ENCODE measurements at regions not wholly inside any gene's neighbourhood (a gene's known extent, or its start where the extent isn't known, plus 50 kb on each side); places are given as distances from the start of the nearest gene placed in this dataset.

DNA sequence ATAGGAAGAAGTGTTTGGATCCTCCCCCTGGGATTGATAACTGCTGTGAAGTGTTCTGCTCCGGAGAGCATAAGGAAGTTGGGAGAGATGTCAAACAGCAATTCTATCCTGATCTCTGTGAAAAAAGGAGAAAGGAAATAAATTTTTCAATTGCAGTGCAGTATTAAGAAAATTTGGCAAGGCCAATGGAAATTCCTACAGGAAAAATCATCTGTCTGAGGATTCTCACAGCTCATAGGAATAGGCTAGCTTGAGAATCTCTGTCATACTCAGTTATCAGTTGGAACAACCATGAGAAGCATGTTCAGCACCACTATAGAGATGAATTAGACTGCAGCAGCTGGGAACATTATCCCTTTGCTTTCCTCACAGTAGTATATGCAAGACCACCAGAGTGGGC, 1238.9 kb upstream of the MIR17HG start:
- Histone ChIP-seq H3K36me3 (no peaks in the 10 kb centered on the region), H3K27me3 (no peaks in the 10 kb centered on the region), H3K9me3 (no peaks in the 10 kb centered on the region), H3K4me1 (peaks cover 0 to 9% (median 0%) of the 10 kb centered on the region in 4 donors), H3K4me3 (no peak overlapping the region), H3K27ac (no peak overlapping the region)
- 27 to 38% methylated on average over 1 of the region's 1 CpG for WGBS, 2 donors (ENCODE audit: low coverage in 1 of 2)
- DNase-seq = no peak
- TF ChIP-seq, protein P1, sequence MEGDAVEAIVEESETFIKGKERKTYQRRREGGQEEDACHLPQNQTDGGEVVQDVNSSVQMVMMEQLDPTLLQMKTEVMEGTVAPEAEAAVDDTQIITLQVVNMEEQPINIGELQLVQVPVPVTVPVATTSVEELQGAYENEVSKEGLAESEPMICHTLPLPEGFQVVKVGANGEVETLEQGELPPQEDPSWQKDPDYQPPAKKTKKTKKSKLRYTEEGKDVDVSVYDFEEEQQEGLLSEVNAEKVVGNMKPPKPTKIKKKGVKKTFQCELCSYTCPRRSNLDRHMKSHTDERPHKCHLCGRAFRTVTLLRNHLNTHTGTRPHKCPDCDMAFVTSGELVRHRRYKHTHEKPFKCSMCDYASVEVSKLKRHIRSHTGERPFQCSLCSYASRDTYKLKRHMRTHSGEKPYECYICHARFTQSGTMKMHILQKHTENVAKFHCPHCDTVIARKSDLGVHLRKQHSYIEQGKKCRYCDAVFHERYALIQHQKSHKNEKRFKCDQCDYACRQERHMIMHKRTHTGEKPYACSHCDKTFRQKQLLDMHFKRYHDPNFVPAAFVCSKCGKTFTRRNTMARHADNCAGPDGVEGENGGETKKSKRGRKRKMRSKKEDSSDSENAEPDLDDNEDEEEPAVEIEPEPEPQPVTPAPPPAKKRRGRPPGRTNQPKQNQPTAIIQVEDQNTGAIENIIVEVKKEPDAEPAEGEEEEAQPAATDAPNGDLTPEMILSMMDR (IDR thresholded peaks at IDR 0.05) = no peak
- TF ChIP-seq POLR2AphosphoS5 (IDR thresholded peaks at IDR 0.05) (no peak), EP300 (IDR thresholded peaks at IDR 0.05; ENCODE audit: low read depth) (no peak), POLR2A (IDR thresholded peaks at IDR 0.05) (no peak)
- intact Hi-C loops (cut with DNase I; ENCODE audit: low total_unique reads) = no loop called here
- in situ Hi-C loops (cut with MboI; ENCODE audit: low pct_ligation_motif_present in 1 of 4, low pct_unique_long_range_greater_than_20kb in 1 of 4, low sequenced_read_pairs in 3 of 4) = no loop called here

DNA sequence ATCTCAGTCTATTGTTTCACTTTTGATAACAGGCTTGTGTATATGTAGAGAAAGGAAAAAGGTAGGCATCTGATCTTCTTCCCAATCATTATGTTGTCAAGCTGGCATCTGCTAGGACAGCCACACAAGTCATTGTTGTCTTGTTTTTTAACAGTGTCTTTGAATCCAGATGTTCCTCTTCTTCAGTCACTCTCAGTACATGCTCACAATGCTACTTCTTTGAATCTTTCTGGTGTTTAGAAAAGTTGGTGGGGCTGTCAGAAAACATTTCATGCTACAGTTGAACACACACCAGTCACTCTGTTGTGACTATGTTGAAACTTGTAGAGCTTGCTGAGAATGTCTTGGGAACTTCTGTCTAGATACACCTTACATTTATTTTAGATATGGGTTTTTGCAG, 1231.4 kb upstream of the MIR17HG start:
- no peak for DNase-seq
- TF ChIP-seq POLR2AphosphoS5 (IDR thresholded peaks at IDR 0.05) (no peak), POLR2A (IDR thresholded peaks at IDR 0.05) (no peak), EP300 (IDR thresholded peaks at IDR 0.05; ENCODE audit: low read depth) (no peak)
- TF ChIP-seq, protein P1 (IDR thresholded peaks at IDR 0.05) = no peak
- in situ Hi-C loops (cut with MboI; ENCODE audit: low pct_ligation_motif_present in 1 of 4, low pct_unique_long_range_greater_than_20kb in 1 of 4, low sequenced_read_pairs in 3 of 4) = no loop called here
- Histone ChIP-seq H3K4me3 (no peak overlapping the region), H3K4me1 (no peaks in the 10 kb centered on the region), H3K27ac (no peak overlapping the region), H3K27me3 (no peaks in the 10 kb centered on the region), H3K36me3 (no peaks in the 10 kb centered on the region), H3K9me3 (no peaks in the 10 kb centered on the region)
- intact Hi-C loops (cut with DNase I; ENCODE audit: low total_unique reads) = no loop called here

DNA sequence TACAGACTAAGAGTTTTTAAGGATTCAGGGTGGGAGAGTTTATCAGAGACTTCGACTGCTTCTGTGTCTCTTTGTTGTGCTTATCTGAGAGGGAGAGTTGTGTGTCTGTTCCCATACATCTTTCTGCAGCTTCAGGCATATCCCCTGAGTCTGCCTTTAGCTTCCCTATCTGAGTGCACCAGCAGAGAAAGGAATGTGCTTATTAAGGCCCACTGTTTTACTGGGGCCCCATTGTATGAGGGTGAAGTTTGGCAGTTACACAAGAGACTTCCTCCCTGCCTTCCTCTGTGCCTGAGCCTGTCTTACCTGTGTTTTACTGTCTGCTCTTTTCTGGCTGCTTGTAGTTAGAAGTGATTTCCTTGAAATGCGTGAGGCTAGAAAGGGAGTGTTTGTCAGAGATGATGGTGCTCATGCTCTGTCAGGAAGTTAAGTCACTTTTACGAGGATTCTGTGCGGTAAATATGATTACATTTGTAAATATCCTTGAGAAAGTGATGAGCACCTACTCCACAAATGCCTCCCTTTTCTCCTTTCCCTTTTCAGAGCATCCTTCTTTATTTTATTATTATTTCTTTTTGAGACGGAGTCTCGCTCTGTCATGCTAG, 1228.9 kb upstream of the MIR17HG start:
- WGBS, 2 donors (ENCODE audit: low coverage in 1 of 2) = 38 to 61% methylated on average over 5 to 6 of the region's 6 CpGs
- in situ Hi-C loops (cut with MboI; ENCODE audit: low pct_ligation_motif_present in 1 of 4, low pct_unique_long_range_greater_than_20kb in 1 of 4, low sequenced_read_pairs in 3 of 4) = no loop called here

DNA sequence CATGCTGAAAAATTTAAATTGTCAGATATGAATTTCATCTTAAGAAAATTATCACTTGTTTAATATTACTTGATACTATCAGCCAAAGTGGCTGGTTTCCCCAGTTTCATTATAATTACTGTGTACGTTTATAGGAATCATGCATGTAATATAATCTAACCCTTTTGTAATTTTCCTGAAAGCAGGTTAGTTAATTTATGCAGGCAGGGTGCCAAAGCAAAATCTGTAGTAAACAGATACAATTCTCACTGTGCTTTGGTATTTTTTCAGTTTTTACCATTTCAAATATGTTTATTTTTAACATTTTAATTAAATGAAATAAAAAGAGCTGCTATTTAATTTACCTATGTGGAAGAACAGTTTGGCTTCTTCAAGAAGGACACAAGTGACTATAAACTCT, 1227.5 kb upstream of the MIR17HG start:
- no peaks in the 10 kb centered on the region for H3K27me3 ChIP-seq
- H3K27ac ChIP-seq = no peak overlapping the region
- no peaks in the 10 kb centered on the region for H3K9me3 ChIP-seq
- peaks cover 0 to 8% (median 0%) of the 10 kb centered on the region in 4 donors for H3K4me1 ChIP-seq
- WGBS, 2 donors (ENCODE audit: low coverage in 1 of 2) = 67 to 100% methylated on average over 1 of the region's 1 CpG
- in situ Hi-C loops (cut with MboI; ENCODE audit: low pct_ligation_motif_present in 1 of 4, low pct_unique_long_range_greater_than_20kb in 1 of 4, low sequenced_read_pairs in 3 of 4) = no loop called here
- no peak for DNase-seq
- H3K4me3 ChIP-seq = no peak overlapping the region
- intact Hi-C loops (cut with DNase I; ENCODE audit: low total_unique reads) = no loop called here
- TF ChIP-seq POLR2A (IDR thresholded peaks at IDR 0.05) (no peak), EP300 (IDR thresholded peaks at IDR 0.05; ENCODE audit: low read depth) (no peak), POLR2AphosphoS5 (IDR thresholded peaks at IDR 0.05) (no peak)
- TF ChIP-seq, protein P1 (IDR thresholded peaks at IDR 0.05) = no peak
- no peaks in the 10 kb centered on the region for H3K36me3 ChIP-seq

More for the DNA sequence above, 1228.9 kb upstream of the MIR17HG start:
- no peak overlapping the region for H3K4me3 ChIP-seq
- DNase-seq = no peak
- no peaks in the 10 kb centered on the region for H3K36me3 ChIP-seq
- no peak overlapping the region for H3K27ac ChIP-seq
- no peaks in the 10 kb centered on the region for H3K27me3 ChIP-seq
- intact Hi-C loops (cut with DNase I; ENCODE audit: low total_unique reads) = no loop called here
- no peaks in the 10 kb centered on the region for H3K9me3 ChIP-seq
- TF ChIP-seq EP300 (IDR thresholded peaks at IDR 0.05; ENCODE audit: low read depth) (no peak), POLR2A (IDR thresholded peaks at IDR 0.05) (no peak), POLR2AphosphoS5 (IDR thresholded peaks at IDR 0.05) (no peak)
- H3K4me1 ChIP-seq = no peaks in the 10 kb centered on the region

DNA sequence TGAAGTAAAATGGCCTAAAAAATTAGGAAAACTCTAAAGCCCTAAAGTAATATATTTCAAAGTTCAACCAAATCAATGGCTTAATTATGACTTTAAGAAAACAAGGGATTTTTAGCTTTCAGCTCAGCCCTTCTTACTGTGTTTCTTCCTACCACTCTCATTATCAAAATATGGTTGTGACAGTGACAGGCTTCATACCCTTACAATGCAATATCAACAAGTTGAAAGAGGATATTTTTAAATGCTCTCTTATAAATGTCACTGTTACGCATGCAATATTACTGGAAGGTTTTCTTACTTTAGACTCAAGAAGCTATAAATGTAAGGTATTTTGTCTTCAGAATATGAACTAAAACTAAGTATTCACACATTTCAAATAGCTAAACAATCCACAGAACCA, 1225.7 kb upstream of the MIR17HG start:
- in situ Hi-C loops (cut with MboI; ENCODE audit: low pct_ligation_motif_present in 1 of 4, low pct_unique_long_range_greater_than_20kb in 1 of 4, low sequenced_read_pairs in 3 of 4) = no loop called here
- DNase-seq = no peak
- H3K4me3 ChIP-seq = no peak overlapping the region
- no peaks in the 10 kb centered on the region for H3K9me3 ChIP-seq
- 94 to 100% methylated on average over 1 of the region's 1 CpG for WGBS, 2 donors (ENCODE audit: low coverage in 1 of 2)
- no peaks in the 10 kb centered on the region for H3K27me3 ChIP-seq
- H3K4me1 ChIP-seq = peaks cover 0 to 8% (median 0%) of the 10 kb centered on the region in 4 donors
- no peaks in the 10 kb centered on the region for H3K36me3 ChIP-seq
- TF ChIP-seq EP300 (IDR thresholded peaks at IDR 0.05; ENCODE audit: low read depth) (no peak), POLR2AphosphoS5 (IDR thresholded peaks at IDR 0.05) (no peak), POLR2A (IDR thresholded peaks at IDR 0.05) (no peak)
- TF ChIP-seq, protein P1 (IDR thresholded peaks at IDR 0.05) = no peak
- intact Hi-C loops (cut with DNase I; ENCODE audit: low total_unique reads) = no loop called here
- H3K27ac ChIP-seq = no peak overlapping the region
